MM.1S (cell line): ENCODE measurements at regions not wholly inside any gene's neighbourhood (a gene's known extent, or its start where the extent isn't known, plus 50 kb on each side); places are given as distances from the start of the nearest gene placed in this dataset.

ENCODE experiments used
- DNase-seq: peaks from one replicate; pipeline ENCODE4 v3.0.0-alpha.2; 2015
- H2AFZ ChIP-seq: fragments of 300-600 bp; sonication (generic); 2 replicates; pipeline ENCODE4 v1.6.0; 2016; ENCODE audit warnings: antibody characterized with exemption, low read length
- H3F3A ChIP-seq: fragments of 300-600 bp; sonication (generic); 2 replicates; pipeline ENCODE4 v1.6.1; 2016; ENCODE audit warnings: mild to moderate bottlenecking, antibody characterized with exemption, low read length, moderate library complexity, mixed read lengths; ENCODE audit not compliant: insufficient read depth
- H3K27ac ChIP-seq: fragments of 300-600 bp; sonication (generic); 2 replicates; pipeline ENCODE4 v1.5.1; 2016; ENCODE audit warnings: mild to moderate bottlenecking, low read length
- H3K27me3 ChIP-seq: fragments of 300-600 bp; sonication (generic); replicated peaks from 2 replicates; pipeline ENCODE4 v1.6.0; 2016; ENCODE audit warnings: low read length; ENCODE audit not compliant: insufficient read depth
- H3K36me3 ChIP-seq: fragments of 300-600 bp; sonication (generic); replicated peaks from 2 replicates; pipeline ENCODE4 v1.6.1; 2016; ENCODE audit warnings: mild to moderate bottlenecking, low read length, mixed read lengths; ENCODE audit not compliant: insufficient read depth
- H3K4me1 ChIP-seq: fragments of 300-600 bp; sonication (generic); 2 replicates; pipeline ENCODE4 v1.6.1; 2016; ENCODE audit warnings: low read length, mixed read lengths
- H3K4me2 ChIP-seq: fragments of 300-600 bp; sonication (generic); 2 replicates; pipeline ENCODE4 v1.6.0; 2016; ENCODE audit warnings: low read depth, low read length
- H3K4me3 ChIP-seq: fragments of 300-600 bp; sonication (generic); 2 replicates; pipeline ENCODE4 v1.5.1; 2016; ENCODE audit warnings: low read length, mixed read lengths
- H3K79me2 ChIP-seq: fragments of 300-600 bp; sonication (generic); 2 replicates; pipeline ENCODE4 v1.6.1; 2016; ENCODE audit warnings: mixed run types, low read length, mixed read lengths
- H3K9ac ChIP-seq: fragments of 300-600 bp; sonication (generic); 2 replicates; pipeline ENCODE4 v1.6.1; 2016; ENCODE audit warnings: low read length, mixed read lengths
- H3K9me2 ChIP-seq: fragments of 300-600 bp; sonication (generic); replicated peaks from 2 replicates; pipeline ENCODE4 v1.6.1; 2016; ENCODE audit warnings: mild to moderate bottlenecking, low read length, mixed read lengths; ENCODE audit not compliant: insufficient read depth
- H3K9me3 ChIP-seq: fragments of 300-600 bp; sonication (generic); replicated peaks from 2 replicates; pipeline ENCODE4 v1.6.1; 2016; ENCODE audit warnings: mild to moderate bottlenecking, low read length, mixed read lengths; ENCODE audit not compliant: insufficient read depth
- H4K20me1 ChIP-seq: fragments of 300-600 bp; sonication (generic); 2 replicates; pipeline ENCODE4 v1.6.1; 2016; ENCODE audit warnings: mild to moderate bottlenecking, low read length, moderate library complexity, mixed read lengths; ENCODE audit not compliant: insufficient read depth
- EZH2 ChIP-seq: fragments of 300-600 bp; sonication (generic); optimal IDR thresholded peaks from 2 replicates; pipeline ENCODE3; 2017; ENCODE audit warnings: low read depth, mild to moderate bottlenecking, antibody characterized with exemption, low read length, mixed read lengths
- EZH2phosphoT487 ChIP-seq: fragments of 300-600 bp; sonication (generic); IDR thresholded peaks from 2 replicates; pipeline ENCODE4 v1.6.1; 2018; ENCODE audit warnings: antibody characterized with exemption, low read length
- TF ChIP-seq, protein P1 (sequence below): fragments of 300-600 bp; sonication (generic); IDR thresholded peaks from 2 replicates; pipeline ENCODE4 v1.5.1; 2016; ENCODE audit warnings: antibody characterized with exemption, low read length, mixed read lengths

- H3K27me3 ChIP-seq, result no peaks in the 10 kb centered on the region
- no peaks in the 10 kb centered on the region for H3F3A ChIP-seq
- no peak overlapping the region for H3K27ac ChIP-seq
- no peak overlapping the region for H2AFZ ChIP-seq
- H3K4me2 ChIP-seq, result no peak overlapping the region
- no peaks in the 10 kb centered on the region for H3K9me3 ChIP-seq
- H3K4me3 ChIP-seq, result no peak overlapping the region
- H3K9ac ChIP-seq, result no peak overlapping the region
- no peaks in the 10 kb centered on the region for H3K36me3 ChIP-seq
- H3K9me2 ChIP-seq, result no peaks in the 10 kb centered on the region
- H3K4me1 ChIP-seq, result no peaks in the 10 kb centered on the region
- no peak for DNase-seq
- H4K20me1 ChIP-seq, result no peaks in the 10 kb centered on the region
- H3K79me2 ChIP-seq, result no peaks in the 10 kb centered on the region
- TF ChIP-seq, protein P1, sequence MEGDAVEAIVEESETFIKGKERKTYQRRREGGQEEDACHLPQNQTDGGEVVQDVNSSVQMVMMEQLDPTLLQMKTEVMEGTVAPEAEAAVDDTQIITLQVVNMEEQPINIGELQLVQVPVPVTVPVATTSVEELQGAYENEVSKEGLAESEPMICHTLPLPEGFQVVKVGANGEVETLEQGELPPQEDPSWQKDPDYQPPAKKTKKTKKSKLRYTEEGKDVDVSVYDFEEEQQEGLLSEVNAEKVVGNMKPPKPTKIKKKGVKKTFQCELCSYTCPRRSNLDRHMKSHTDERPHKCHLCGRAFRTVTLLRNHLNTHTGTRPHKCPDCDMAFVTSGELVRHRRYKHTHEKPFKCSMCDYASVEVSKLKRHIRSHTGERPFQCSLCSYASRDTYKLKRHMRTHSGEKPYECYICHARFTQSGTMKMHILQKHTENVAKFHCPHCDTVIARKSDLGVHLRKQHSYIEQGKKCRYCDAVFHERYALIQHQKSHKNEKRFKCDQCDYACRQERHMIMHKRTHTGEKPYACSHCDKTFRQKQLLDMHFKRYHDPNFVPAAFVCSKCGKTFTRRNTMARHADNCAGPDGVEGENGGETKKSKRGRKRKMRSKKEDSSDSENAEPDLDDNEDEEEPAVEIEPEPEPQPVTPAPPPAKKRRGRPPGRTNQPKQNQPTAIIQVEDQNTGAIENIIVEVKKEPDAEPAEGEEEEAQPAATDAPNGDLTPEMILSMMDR, result no peak
- TF ChIP-seq EZH2phosphoT487 (no peak), EZH2 (no peak)
Measured at GRCh38 chr6:111984081-111984480, 69.8 kb upstream of the CCN6 start.

DNA sequence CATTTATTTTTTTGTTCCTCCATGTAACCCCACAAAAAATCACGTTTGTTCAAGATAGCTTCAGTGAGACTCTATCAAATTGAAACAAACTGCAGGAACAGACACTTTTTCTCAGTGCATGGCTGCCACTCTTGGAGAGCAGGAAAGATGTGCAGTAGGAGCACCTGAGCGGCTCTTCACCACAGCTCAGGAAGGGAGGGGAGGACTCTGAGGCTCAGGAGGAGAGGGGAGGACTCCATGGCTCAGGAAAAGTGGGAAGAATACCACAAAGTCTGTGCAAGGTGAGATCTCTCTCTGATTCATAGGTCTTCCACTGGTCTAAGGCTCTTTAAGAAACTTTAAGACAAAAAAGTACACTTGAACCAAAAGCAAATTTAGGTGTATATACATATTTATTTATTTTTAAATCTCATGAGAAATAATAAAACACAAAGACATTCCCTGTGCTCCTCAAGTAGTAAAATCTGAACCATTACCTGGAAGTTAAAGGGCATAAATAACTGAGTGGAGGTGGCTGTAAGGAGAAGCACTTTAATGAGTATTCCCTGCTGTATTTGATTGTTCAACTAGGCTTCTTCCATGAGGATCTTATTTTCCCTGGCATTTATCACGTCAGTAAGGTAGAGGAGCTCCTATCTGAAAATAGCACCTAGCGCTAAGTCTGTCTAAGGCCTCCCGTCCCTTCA is 69.2 kb upstream of the CCN6 start:
- Histone ChIP-seq H3K9me2 (no peaks in the 10 kb centered on the region), H3K27me3 (no peaks in the 10 kb centered on the region), H3K79me2 (no peaks in the 10 kb centered on the region), H3F3A (no peaks in the 10 kb centered on the region), H3K4me1 (peaks cover 2% of the 10 kb centered on the region; the same call in 1 of the 2 replicates), H3K36me3 (no peaks in the 10 kb centered on the region), H4K20me1 (no peaks in the 10 kb centered on the region), H3K4me3 (no peak overlapping the region), H2AFZ (no peak overlapping the region), H3K27ac (no peak overlapping the region), H3K9ac (no peak overlapping the region), H3K4me2 (no peak overlapping the region), H3K9me3 (no peaks in the 10 kb centered on the region)
- TF ChIP-seq EZH2phosphoT487 (no peak), EZH2 (no peak)
- TF ChIP-seq, protein P1, result no peak
- no peak for DNase-seq

DNA sequence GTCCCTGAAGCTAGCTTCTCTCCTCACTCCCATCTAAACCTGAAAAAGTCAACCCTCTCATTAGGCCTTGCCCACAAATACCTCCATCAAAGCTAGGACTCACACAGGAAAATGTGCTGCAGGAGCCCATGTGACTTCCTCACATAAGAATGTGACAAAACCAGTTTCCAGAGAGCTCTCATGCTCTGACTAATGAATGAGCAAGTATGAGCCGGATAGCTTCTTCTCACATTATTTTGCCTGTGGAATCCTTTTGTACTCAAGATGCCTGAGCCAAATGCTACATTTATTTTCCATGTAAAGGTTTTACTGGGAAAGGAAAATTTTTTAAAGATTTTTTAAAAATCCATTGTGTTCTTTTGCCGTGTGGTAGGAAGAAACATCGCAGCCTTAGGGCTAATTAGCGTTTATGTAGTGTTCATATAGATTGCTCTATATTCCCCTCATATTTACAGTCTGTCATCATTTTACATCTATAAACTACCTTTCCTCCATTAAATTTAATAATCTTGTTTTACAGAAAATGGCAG is 68.6 kb upstream of the CCN6 start:
- no peak for DNase-seq
- Histone ChIP-seq H4K20me1 (no peaks in the 10 kb centered on the region), H3K4me2 (no peak overlapping the region), H3F3A (no peaks in the 10 kb centered on the region), H3K27me3 (no peaks in the 10 kb centered on the region), H3K9ac (no peak overlapping the region), H3K79me2 (no peaks in the 10 kb centered on the region), H3K36me3 (no peaks in the 10 kb centered on the region), H3K9me3 (no peaks in the 10 kb centered on the region), H2AFZ (no peak overlapping the region), H3K4me1 (peaks cover 8% of the 10 kb centered on the region; the same call in 1 of the 2 replicates), H3K4me3 (no peak overlapping the region), H3K9me2 (no peaks in the 10 kb centered on the region), H3K27ac (no peak overlapping the region)
- TF ChIP-seq, protein P1, result no peak
- TF ChIP-seq EZH2phosphoT487, result no peak
- TF ChIP-seq EZH2, result no peak
